ENCODE measurements at regions not wholly inside any gene's neighbourhood (a gene's known extent, or its start where the extent isn't known, plus 50 kb on each side); places are given as distances from the start of the nearest gene placed in this dataset.

GRCh38 chr12:93163260-93164036 is 214.3 kb upstream of the NUDT4 start:
- Histone ChIP-seq H3K9ac (ENCODE audit: low read length) (no peak overlapping the region), H3K27ac (ENCODE audit: low read length) (peak overlapping the region; percentile 39; the same call in 1 of the 2 replicates), H2AFZ (ENCODE audit: low read length) (0 out of 2 replicates have a peak overlapping the region, but pooled peaks have one; percentile 13), H3K36me3 (ENCODE audit: low read depth, low read length) (no peaks in the 10 kb centered on the region), H3K4me3 (ENCODE audit: low read length) (no peak overlapping the region), H3K9me2 (replicated peaks; ENCODE audit: low read length) (no peaks in the 10 kb centered on the region), H4K20me1 (ENCODE audit: low read length) (no peaks in the 10 kb centered on the region), H3K9me3 (ENCODE audit: low read length) (no peaks in the 10 kb centered on the region), H3K4me2 (ENCODE audit: low read length) (peak overlapping the region; percentile 12), H3K27me3 (ENCODE audit: low read length) (no peaks in the 10 kb centered on the region), H3K79me2 (ENCODE audit: low read length) (no peaks in the 10 kb centered on the region), H3K4me1 (ENCODE audit: insufficient read depth, low read length) (peaks cover 23% of the 10 kb centered on the region), H3F3A (ENCODE audit: low read length, unreplicated experiment) (no peaks in the 10 kb centered on the region)
- no TSS peak for BruUV-seq (replicated peaks)
- intact Hi-C loops (cut with micrococcal nuclease), result loop anchor here (1.0 kb wide), 1 partner anchor 73 kb away; no protein-coding TSS in a partner anchor
- TF ChIP-seq EZH2 (IDR thresholded peaks at IDR 0.05; ENCODE audit: low read length, unreplicated experiment) (no peak), CTCF (conservative IDR thresholded peaks at IDR 0.05; ENCODE audit: low read depth, low read length) (no peak), EZH2phosphoT487 (IDR thresholded peaks at IDR 0.05; ENCODE audit: borderline replicate concordance, low read length) (no peak)
- ATAC-seq, result peak; percentile 35
- ChIA-PET CTCF (no interaction called here), POLR2A (ENCODE audit: unreplicated experiment) (no interaction called here)
- peak; percentile 26 for DNase-seq

- Histone ChIP-seq H3K27me3 (ENCODE audit: low read length) (no peaks in the 10 kb centered on the region), H4K20me1 (ENCODE audit: low read length) (no peaks in the 10 kb centered on the region), H3K79me2 (ENCODE audit: low read length) (no peaks in the 10 kb centered on the region), H3K27ac (ENCODE audit: low read length) (peak overlapping the region; percentile 46), H3K9ac (ENCODE audit: low read length) (no peak overlapping the region), H3K4me3 (ENCODE audit: low read length) (no peak overlapping the region), H3F3A (ENCODE audit: low read length, unreplicated experiment) (no peaks in the 10 kb centered on the region), H2AFZ (ENCODE audit: low read length) (0 out of 2 replicates have a peak overlapping the region, but pooled peaks have one; percentile 13), H3K4me1 (ENCODE audit: insufficient read depth, low read length) (peaks cover 23% of the 10 kb centered on the region), H3K36me3 (ENCODE audit: low read depth, low read length) (no peaks in the 10 kb centered on the region), H3K9me3 (ENCODE audit: low read length) (no peaks in the 10 kb centered on the region), H3K9me2 (replicated peaks; ENCODE audit: low read length) (no peaks in the 10 kb centered on the region), H3K4me2 (ENCODE audit: low read length) (peak overlapping the region; percentile 12)
- intact Hi-C loops (cut with micrococcal nuclease), result loop anchor here (1.0 kb wide), 1 partner anchor 74 kb away; no protein-coding TSS in a partner anchor
- BruUV-seq (replicated peaks), result no TSS peak
- peak; percentile 56 for DNase-seq
- ChIA-PET POLR2A (ENCODE audit: unreplicated experiment) (no interaction called here), CTCF (no interaction called here)
- ATAC-seq, result peak; percentile 52
- no peak for TF ChIP-seq EZH2 (IDR thresholded peaks at IDR 0.05; ENCODE audit: low read length, unreplicated experiment)
Observed at GRCh38 chr12:93164103-93164880, 213.4 kb upstream of the NUDT4 start.

GRCh38 chr12:93165384-93165932 is 212.3 kb upstream of the NUDT4 start:
- no peak for ATAC-seq
- no peaks in the 10 kb centered on the region for H3K36me3 ChIP-seq (ENCODE audit: low read depth, low read length)
- H3K4me3 ChIP-seq (ENCODE audit: low read length), result no peak overlapping the region
- H3K4me1 ChIP-seq (ENCODE audit: insufficient read depth, low read length), result peaks cover 23% of the 10 kb centered on the region
- POLR2A ChIA-PET (ENCODE audit: unreplicated experiment), result no interaction called here
- no peak overlapping the region for H2AFZ ChIP-seq (ENCODE audit: low read length)
- no TSS peak for BruUV-seq (replicated peaks)
- H4K20me1 ChIP-seq (ENCODE audit: low read length), result no peaks in the 10 kb centered on the region
- H3F3A ChIP-seq (ENCODE audit: low read length, unreplicated experiment), result no peaks in the 10 kb centered on the region
- H3K79me2 ChIP-seq (ENCODE audit: low read length), result no peaks in the 10 kb centered on the region
- H3K27me3 ChIP-seq (ENCODE audit: low read length), result no peaks in the 10 kb centered on the region
- H3K9me2 ChIP-seq (replicated peaks; ENCODE audit: low read length), result no peaks in the 10 kb centered on the region
- no peaks in the 10 kb centered on the region for H3K9me3 ChIP-seq (ENCODE audit: low read length)
- intact Hi-C loops (cut with micrococcal nuclease), result no loop called here
- H3K4me2 ChIP-seq (ENCODE audit: low read length), result no peak overlapping the region
- no peak overlapping the region for H3K27ac ChIP-seq (ENCODE audit: low read length)
- no peak overlapping the region for H3K9ac ChIP-seq (ENCODE audit: low read length)
- TF ChIP-seq CTCF (conservative IDR thresholded peaks at IDR 0.05; ENCODE audit: low read depth, low read length) (no peak), EZH2 (IDR thresholded peaks at IDR 0.05; ENCODE audit: low read length, unreplicated experiment) (no peak), EZH2phosphoT487 (IDR thresholded peaks at IDR 0.05; ENCODE audit: borderline replicate concordance, low read length) (no peak)
- CTCF ChIA-PET, result no interaction called here
- DNase-seq, result no peak

Data from PC-3 (cell line).